Mesenchymal stem cell (in vitro differentiated cells and primary cell): ENCODE measurements at regions not wholly inside any gene's neighbourhood (a gene's known extent, or its start where the extent isn't known, plus 50 kb on each side); places are given as distances from the start of the nearest gene placed in this dataset.
"Not testable (repeated sequence)": the region's sequence is repeated elsewhere in the genome, so short reads cannot be mapped to it uniquely, and the experiment has no call there.

Experiments
- DNase-seq: peaks from one replicate; pipeline ENCODE4 v3.0.0-alpha.2; 2013
- H2AFZ ChIP-seq: one replicate; pipeline ENCODE4 v1.6.1; 2013; ENCODE audit warnings: low read depth, mild to moderate bottlenecking, control low read depth, inconsistent platforms, low read length, moderate library complexity
- H2AK5ac ChIP-seq: 2 replicates; pipeline ENCODE4 v1.6.1; 2013; ENCODE audit warnings: low read length, moderate library complexity, mild to moderate bottlenecking, inconsistent platforms; ENCODE audit not compliant: severe bottlenecking
- H2BK120ac ChIP-seq: one replicate; pipeline ENCODE4 v1.6.1; 2013; ENCODE audit warnings: low read depth, mild to moderate bottlenecking, inconsistent platforms, low read length, moderate library complexity
- H2BK12ac ChIP-seq, 2 experiments: one replicate each; pipeline ENCODE4 v1.6.1; 2013; ENCODE audit warnings: inconsistent platforms in 2 of 2, low read length in 2 of 2, mild to moderate bottlenecking in 2 of 2, moderate library complexity in 2 of 2, control low read depth in 1 of 2
- H2BK15ac ChIP-seq: one replicate; pipeline ENCODE4 v1.6.1; 2013; ENCODE audit warnings: mild to moderate bottlenecking, low read depth, inconsistent platforms; ENCODE audit not compliant: poor library complexity, severe bottlenecking
- H2BK5ac ChIP-seq: 2 replicates; pipeline ENCODE4 v1.6.1; 2013; ENCODE audit warnings: low read depth, mild to moderate bottlenecking, low read length, control low read depth, inconsistent platforms; ENCODE audit not compliant: poor library complexity, severe bottlenecking
- H3K14ac ChIP-seq, 2 experiments: one replicate each; pipeline ENCODE4 v1.6.1; 2013; ENCODE audit warnings: inconsistent platforms in 2 of 2, low read length in 2 of 2, control low read depth in 1 of 2, mild to moderate bottlenecking in 1 of 2, moderate library complexity in 1 of 2
- H3K18ac ChIP-seq, 2 experiments: one replicate each; pipeline ENCODE4 v1.6.1; 2013; ENCODE audit warnings: inconsistent platforms in 2 of 2, low read length in 2 of 2, control low read depth in 1 of 2, low read depth in 1 of 2, mild to moderate bottlenecking in 1 of 2
- H3K23ac ChIP-seq, 2 experiments: one replicate each; pipeline ENCODE4 v1.6.1; 2013; ENCODE audit warnings: inconsistent platforms in 2 of 2, low read length in 2 of 2, mild to moderate bottlenecking in 2 of 2, moderate library complexity in 2 of 2, control low read depth in 1 of 2
- H3K27ac ChIP-seq: 2 replicates; pipeline ENCODE4 v1.5.1; 2013; ENCODE audit warnings: mild to moderate bottlenecking, moderate library complexity, low read length, control low read depth, inconsistent platforms; ENCODE audit not compliant: poor library complexity, severe bottlenecking
- H3K27me3 ChIP-seq, 2 experiments: 2 replicates each; pipeline versions ENCODE4 v1.6.1 to v1.7.0; 2013; ENCODE audit warnings: low read length in 2 of 2, mild to moderate bottlenecking in 2 of 2, moderate library complexity in 2 of 2, control low read depth in 1 of 2, inconsistent platforms in 1 of 2; ENCODE audit not compliant: control insufficient read depth in 1 of 2, insufficient read depth in 1 of 2
- H3K36me3 ChIP-seq, 2 experiments: 2 replicates each; pipeline versions ENCODE4 v1.6.1 to v1.7.0; 2013; ENCODE audit warnings: low read length in 2 of 2, control low read depth in 1 of 2, inconsistent platforms in 1 of 2, low read depth in 1 of 2, mild to moderate bottlenecking in 1 of 2; ENCODE audit not compliant: insufficient read depth in 2 of 2, control insufficient read depth in 1 of 2
- H3K4ac ChIP-seq, 2 experiments: one replicate each; pipeline ENCODE4 v1.6.1; 2013; ENCODE audit warnings: inconsistent platforms in 2 of 2, low read length in 2 of 2, mild to moderate bottlenecking in 2 of 2, moderate library complexity in 2 of 2, control low read depth in 1 of 2, low read depth in 1 of 2
- H3K4me1 ChIP-seq: 2 replicates; pipeline ENCODE4 v1.6.1; 2013; ENCODE audit warnings: low read depth, low read length, control low read depth; ENCODE audit not compliant: control insufficient read depth, insufficient read depth
- H3K4me2 ChIP-seq: 2 replicates; pipeline ENCODE4 v1.6.1; 2013; ENCODE audit warnings: low read length, mild to moderate bottlenecking, inconsistent platforms; ENCODE audit not compliant: poor library complexity, severe bottlenecking
- H3K4me3 ChIP-seq, 2 experiments: 2 replicates each; pipeline versions ENCODE4 v1.5.1 to v1.7.0; 2013; ENCODE audit warnings: low read length in 2 of 2, mild to moderate bottlenecking in 2 of 2, control low read depth in 1 of 2, low read depth in 1 of 2; ENCODE audit not compliant: insufficient read depth in 1 of 2
- H3K79me1 ChIP-seq: replicated peaks from 2 replicates; pipeline ENCODE4 v1.6.1; 2013; ENCODE audit warnings: mild to moderate bottlenecking, control low read depth, low read length, inconsistent platforms; ENCODE audit not compliant: poor library complexity, severe bottlenecking
- H3K9ac ChIP-seq: 2 replicates; pipeline ENCODE4 v1.7.0; 2013; ENCODE audit warnings: mild to moderate bottlenecking, low read length, moderate library complexity
- H3K9me3 ChIP-seq: 2 replicates; pipeline ENCODE4 v1.7.0; 2013; ENCODE audit warnings: mild to moderate bottlenecking, low read length; ENCODE audit not compliant: control insufficient read depth
- H4K8ac ChIP-seq: one replicate; pipeline ENCODE4 v1.6.1; 2013; ENCODE audit warnings: inconsistent platforms, mild to moderate bottlenecking, low read length, moderate library complexity
- H4K91ac ChIP-seq: one replicate; pipeline ENCODE4 v1.6.1; 2013; ENCODE audit warnings: mild to moderate bottlenecking, low read length, inconsistent platforms
- WGBS: methylation state at CpG from one replicate; pipeline ENCODE4 v1.1.7; 2013; ENCODE audit warnings: mixed read lengths; 5-methylcytosine and 5-hydroxymethylcytosine counted together

GRCh38 chr16:26474405-26474804, 592.3 kb upstream of the C16orf82 start:
- not testable (repeated sequence) for H3K14ac ChIP-seq, H2BK120ac ChIP-seq, H3K36me3 ChIP-seq, H3K9ac ChIP-seq, H2AFZ ChIP-seq, H2BK5ac ChIP-seq, H3K9me3 ChIP-seq, H3K4me3 ChIP-seq, H4K91ac ChIP-seq, H3K23ac ChIP-seq, H3K4me1 ChIP-seq, H2BK12ac ChIP-seq, H3K27ac ChIP-seq, H2BK15ac ChIP-seq, H3K4me2 ChIP-seq, H4K8ac ChIP-seq, H3K79me1 ChIP-seq, H3K18ac ChIP-seq, H2AK5ac ChIP-seq, H3K27me3 ChIP-seq, H3K4ac ChIP-seq, DNase-seq
- 86% methylated on average over 10 of the region's 10 CpGs for WGBS

DNA sequence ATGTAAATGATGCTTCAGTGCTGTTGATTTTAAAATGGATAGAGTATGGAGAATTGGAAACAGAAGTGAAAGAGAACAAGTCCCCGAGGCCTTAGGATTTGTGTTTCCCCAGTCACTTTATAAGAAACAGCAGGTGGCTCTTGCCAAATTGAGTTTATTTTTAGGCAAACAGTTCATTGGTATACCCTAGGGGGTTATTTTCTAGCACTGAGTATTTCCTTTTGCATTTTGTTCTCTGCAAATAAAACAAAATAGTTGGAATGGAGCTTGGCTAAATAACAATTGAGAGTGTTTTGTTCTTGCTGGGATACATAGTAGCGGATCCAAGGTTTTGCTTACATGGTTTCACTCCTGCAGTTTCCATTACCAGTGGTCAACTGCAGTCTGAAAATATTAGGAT, 591.1 kb upstream of the C16orf82 start:
- no peak overlapping the region for H3K14ac ChIP-seq
- no peaks in the 10 kb centered on the region for H3K36me3 ChIP-seq
- H2AFZ ChIP-seq = no peak overlapping the region
- H3K4me2 ChIP-seq = no peak overlapping the region
- 83% methylated on average over 2 of the region's 2 CpGs for WGBS
- no peaks in the 10 kb centered on the region for H3K79me1 ChIP-seq
- no peaks in the 10 kb centered on the region for H3K27me3 ChIP-seq
- H3K4ac ChIP-seq = no peak overlapping the region
- no peaks in the 10 kb centered on the region for H3K4me1 ChIP-seq
- no peaks in the 10 kb centered on the region for H3K9me3 ChIP-seq
- no peak overlapping the region for H3K9ac ChIP-seq
- H2AK5ac ChIP-seq = no peak overlapping the region
- H3K18ac ChIP-seq = no peak overlapping the region
- no peak overlapping the region for H2BK12ac ChIP-seq
- no peak overlapping the region for H2BK120ac ChIP-seq
- H2BK5ac ChIP-seq = no peak overlapping the region
- H3K23ac ChIP-seq = no peak overlapping the region
- no peak overlapping the region for H4K91ac ChIP-seq
- DNase-seq = no peak
- no peak overlapping the region for H3K4me3 ChIP-seq
- H4K8ac ChIP-seq = no peak overlapping the region
- no peak overlapping the region for H2BK15ac ChIP-seq
- no peak overlapping the region for H3K27ac ChIP-seq

- Histone ChIP-seq H3K18ac (no peak overlapping the region), H3K36me3 (no peaks in the 10 kb centered on the region), H3K9ac (no peak overlapping the region), H2AK5ac (no peak overlapping the region), H2BK15ac (no peak overlapping the region), H2BK120ac (no peak overlapping the region), H3K79me1 (no peaks in the 10 kb centered on the region), H3K23ac (no peak overlapping the region), H3K9me3 (no peaks in the 10 kb centered on the region), H3K4me2 (no peak overlapping the region), H3K27me3 (no peaks in the 10 kb centered on the region), H3K4me1 (no peaks in the 10 kb centered on the region), H2BK12ac (no peak overlapping the region), H3K27ac (no peak overlapping the region), H2AFZ (no peak overlapping the region), H4K8ac (no peak overlapping the region), H3K4ac (no peak overlapping the region), H3K14ac (no peak overlapping the region), H4K91ac (no peak overlapping the region), H2BK5ac (no peak overlapping the region), H3K4me3 (no peak overlapping the region)
- WGBS = 67% methylated on average over 5 of the region's 6 CpGs
- DNase-seq = no peak
Observed at GRCh38 chr16:26491101-26491670, 575.5 kb upstream of the C16orf82 start.

DNA sequence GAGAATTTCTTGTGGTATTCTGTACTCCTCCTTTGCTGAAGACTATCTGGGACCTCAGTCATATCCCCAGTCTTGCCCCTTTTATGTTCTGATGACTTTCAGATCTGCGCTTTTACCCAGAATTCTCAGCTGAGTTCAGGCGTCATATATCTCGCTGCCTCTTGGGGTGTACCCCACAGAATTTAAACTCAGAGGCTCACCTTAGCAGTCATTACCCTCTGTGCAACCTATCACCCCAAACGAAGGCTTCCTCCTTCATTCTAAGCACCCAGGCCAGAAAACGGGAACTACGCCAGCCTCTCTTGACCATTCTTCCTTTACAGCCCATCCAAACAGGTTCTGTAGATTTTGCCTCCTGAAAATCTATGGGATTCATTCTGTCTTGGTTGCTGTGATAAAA, 574.8 kb upstream of the C16orf82 start:
- Histone ChIP-seq H3K18ac (no peak overlapping the region), H3K27me3 (no peaks in the 10 kb centered on the region), H2BK12ac (no peak overlapping the region), H3K14ac (no peak overlapping the region), H3K79me1 (no peaks in the 10 kb centered on the region), H2BK15ac (no peak overlapping the region), H4K8ac (no peak overlapping the region), H3K4me2 (no peak overlapping the region), H3K4ac (no peak overlapping the region), H3K4me1 (no peaks in the 10 kb centered on the region), H3K9ac (no peak overlapping the region), H3K36me3 (no peaks in the 10 kb centered on the region), H2AFZ (no peak overlapping the region), H2BK120ac (no peak overlapping the region), H3K27ac (no peak overlapping the region), H3K23ac (no peak overlapping the region), H2BK5ac (no peak overlapping the region), H4K91ac (no peak overlapping the region), H2AK5ac (no peak overlapping the region), H3K4me3 (no peak overlapping the region), H3K9me3 (no peaks in the 10 kb centered on the region)
- WGBS = 82% methylated on average over 4 of the region's 6 CpGs
- no peak for DNase-seq
